Choroid plexus epithelial cell (primary cell): ENCODE measurements at regions not wholly inside any gene's neighbourhood (a gene's known extent, or its start where the extent isn't known, plus 50 kb on each side); places are given as distances from the start of the nearest gene placed in this dataset.

Experiments used
- DNase-seq: peaks from one replicate; pipeline ENCODE4 v3.0.0-alpha.2; 2010; ENCODE audit warnings: low read depth
- H3K4me3 ChIP-seq: 2 replicates; pipeline ENCODE4 v1.5.1; 2011; ENCODE audit warnings: low read depth, mild to moderate bottlenecking, control low read depth, low read length, moderate library complexity
- TF ChIP-seq, protein P1 (sequence below): conservative IDR thresholded peaks from 2 replicates; pipeline ENCODE4 v1.5.1; 2011; ENCODE audit warnings: low read depth, mild to moderate bottlenecking, control low read depth, inconsistent platforms, low read length, moderate library complexity

DNA sequence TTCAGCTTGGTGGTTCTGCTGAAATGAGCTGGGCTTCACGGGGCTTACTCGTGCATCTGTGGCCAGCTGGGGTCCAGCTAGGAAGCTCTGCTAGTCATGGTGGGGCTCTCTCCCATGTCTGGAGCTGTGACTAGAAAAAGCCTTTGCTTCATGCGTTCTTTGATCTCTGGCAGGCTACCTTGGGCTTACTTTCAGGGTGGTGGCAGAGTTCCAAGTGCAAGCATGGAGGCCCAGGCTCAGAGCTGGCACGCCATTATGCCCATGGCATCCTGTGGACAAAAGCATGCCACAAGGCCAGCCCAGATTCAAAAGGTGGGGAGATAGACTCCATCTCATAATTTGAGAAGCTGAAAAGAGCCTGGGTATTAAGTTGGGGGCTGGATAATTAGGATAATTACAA is 55.4 kb upstream of the GBA3 start:
- H3K4me3 ChIP-seq = no peak overlapping the region
- TF ChIP-seq, protein P1, sequence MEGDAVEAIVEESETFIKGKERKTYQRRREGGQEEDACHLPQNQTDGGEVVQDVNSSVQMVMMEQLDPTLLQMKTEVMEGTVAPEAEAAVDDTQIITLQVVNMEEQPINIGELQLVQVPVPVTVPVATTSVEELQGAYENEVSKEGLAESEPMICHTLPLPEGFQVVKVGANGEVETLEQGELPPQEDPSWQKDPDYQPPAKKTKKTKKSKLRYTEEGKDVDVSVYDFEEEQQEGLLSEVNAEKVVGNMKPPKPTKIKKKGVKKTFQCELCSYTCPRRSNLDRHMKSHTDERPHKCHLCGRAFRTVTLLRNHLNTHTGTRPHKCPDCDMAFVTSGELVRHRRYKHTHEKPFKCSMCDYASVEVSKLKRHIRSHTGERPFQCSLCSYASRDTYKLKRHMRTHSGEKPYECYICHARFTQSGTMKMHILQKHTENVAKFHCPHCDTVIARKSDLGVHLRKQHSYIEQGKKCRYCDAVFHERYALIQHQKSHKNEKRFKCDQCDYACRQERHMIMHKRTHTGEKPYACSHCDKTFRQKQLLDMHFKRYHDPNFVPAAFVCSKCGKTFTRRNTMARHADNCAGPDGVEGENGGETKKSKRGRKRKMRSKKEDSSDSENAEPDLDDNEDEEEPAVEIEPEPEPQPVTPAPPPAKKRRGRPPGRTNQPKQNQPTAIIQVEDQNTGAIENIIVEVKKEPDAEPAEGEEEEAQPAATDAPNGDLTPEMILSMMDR = no peak
- no peak for DNase-seq
